ENCODE measurements at regions not wholly inside any gene's neighbourhood (a gene's known extent, or its start where the extent isn't known, plus 50 kb on each side); places are given as distances from the start of the nearest gene placed in this dataset.
"Not testable (repeated sequence)": the region's sequence is repeated elsewhere in the genome, so short reads cannot be mapped to it uniquely, and the experiment has no call there.

- not testable (repeated sequence) for TF ChIP-seq CTCF (IDR thresholded peaks at IDR 0.05; ENCODE audit: low read depth, low read length, missing input control); RAD21 (IDR thresholded peaks at IDR 0.05); EGR1 (IDR thresholded peaks at IDR 0.05; ENCODE audit: low read depth in 2 of 2); ATF3 (IDR thresholded peaks at IDR 0.05)
These were observed 245.0 kb downstream of the PLA2G4A start for GRCh38 chr1:187073634-187074245.

Data from liver (tissue), 3 donors.